ENCODE measurements at regions not wholly inside any gene's neighbourhood (a gene's known extent, or its start where the extent isn't known, plus 50 kb on each side); places are given as distances from the start of the nearest gene placed in this dataset.
"Not testable (repeated sequence)": the region's sequence is repeated elsewhere in the genome, so short reads cannot be mapped to it uniquely, and the experiment has no call there.

- no peak for ATAC-seq (ENCODE audit: low FRiP score)
- TF ChIP-seq CTCF (IDR thresholded peaks at IDR 0.05): no peak
- DNase-seq (ENCODE audit: low spot score): no peak
Observed at GRCh38 chr10:55979203-55979602, 381.9 kb downstream of the ZWINT start.

DNA sequence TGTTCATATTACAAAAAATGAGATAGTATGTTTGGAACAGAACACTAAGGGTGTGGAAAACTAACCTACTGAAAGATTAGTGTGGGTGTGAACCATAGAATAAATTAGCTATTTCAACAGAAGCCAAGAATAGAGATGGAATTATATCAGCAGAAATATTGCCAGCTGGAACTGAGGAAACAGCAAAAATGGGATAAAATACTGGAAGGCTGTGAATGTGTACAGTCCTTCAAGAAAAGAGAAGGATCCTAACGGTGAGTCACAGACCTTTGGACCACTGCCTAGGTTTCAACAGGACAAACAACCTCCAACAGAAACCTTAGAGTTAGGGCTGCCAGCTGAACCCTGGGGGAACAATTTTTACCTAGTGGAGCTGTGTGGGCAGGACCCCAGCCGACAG lies 395.0 kb downstream of the ZWINT start:
- no peak for TF ChIP-seq CTCF (IDR thresholded peaks at IDR 0.05)

GRCh38 chr10:55943403-55943802 lies 417.7 kb downstream of the ZWINT start:
- ATAC-seq (ENCODE audit: low FRiP score) (no peak), DNase-seq (ENCODE audit: low spot score) (no peak)
- no peak for TF ChIP-seq CTCF (IDR thresholded peaks at IDR 0.05)

More for the DNA sequence above, 395.0 kb downstream of the ZWINT start:
- peak; percentile 92 for ATAC-seq (ENCODE audit: low FRiP score)
- no peak for DNase-seq (ENCODE audit: low spot score)

- TF ChIP-seq CTCF (IDR thresholded peaks at IDR 0.05): no peak
- DNase-seq (ENCODE audit: low spot score): no peak
- ATAC-seq (ENCODE audit: low FRiP score): no peak
Observed at GRCh38 chr10:55929291-55929690, 431.8 kb downstream of the ZWINT start.

DNA sequence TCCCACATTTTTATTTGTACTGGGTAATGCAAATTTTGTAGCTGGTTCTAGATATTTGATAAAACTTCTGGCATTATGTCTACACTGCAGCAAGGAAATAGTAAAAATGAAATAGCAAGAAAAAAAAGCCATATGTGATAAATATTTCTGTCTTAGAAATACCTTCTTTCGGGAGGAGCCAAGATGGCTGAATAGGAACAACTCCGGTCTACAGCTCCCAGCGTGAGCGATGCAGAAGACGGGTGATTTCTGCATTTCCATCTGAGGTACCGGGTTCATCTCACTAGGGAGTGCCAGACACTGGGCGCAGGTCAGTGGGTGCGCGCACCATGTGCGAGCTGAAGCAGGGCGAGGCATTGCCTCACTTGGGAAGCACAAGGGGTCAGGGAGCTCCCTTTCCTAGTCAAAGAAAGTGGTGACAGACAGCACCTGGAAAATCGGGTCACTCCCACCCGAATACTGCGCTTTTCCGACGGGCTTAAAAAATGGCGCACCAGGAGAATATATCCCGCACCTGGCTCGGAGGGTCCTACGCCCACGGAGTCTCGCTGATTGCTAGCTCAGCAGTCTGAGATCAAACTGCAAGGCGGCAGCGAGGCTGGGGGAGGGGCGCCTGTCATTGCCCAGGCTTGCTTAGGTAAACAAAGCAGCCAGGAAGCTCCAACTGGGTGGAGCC lies 461.4 kb downstream of the ZWINT start:
- ATAC-seq (ENCODE audit: low FRiP score); DNase-seq (ENCODE audit: low spot score): not testable (repeated sequence)

GRCh38 chr10:55897490-55897921 lies 463.6 kb downstream of the ZWINT start:
- DNase-seq (ENCODE audit: low spot score) (no peak), ATAC-seq (ENCODE audit: low FRiP score) (no peak)
- TF ChIP-seq CTCF (IDR thresholded peaks at IDR 0.05): no peak

- ATAC-seq (ENCODE audit: low FRiP score) (no peak), DNase-seq (ENCODE audit: low spot score) (no peak)
- no peak for TF ChIP-seq CTCF (IDR thresholded peaks at IDR 0.05)
Observed at GRCh38 chr10:55892276-55892675, 468.8 kb downstream of the ZWINT start.

All from omental fat pad (tissue), 3 donors.